Liver (tissue), 8 donors: ENCODE measurements at regions not wholly inside any gene's neighbourhood (a gene's known extent, or its start where the extent isn't known, plus 50 kb on each side); places are given as distances from the start of the nearest gene placed in this dataset.

Experiments used
- DNase-seq: peaks from one replicate; pipeline ENCODE4 v3.0.0-alpha.2; 2017; ENCODE audit warnings: low spot score
- H3K27ac ChIP-seq, 2 donors: one replicate each; pipeline ENCODE4 v1.7.0; 2013; ENCODE audit warnings: inconsistent platforms in 2 of 2, low read length in 2 of 2, control low read depth in 1 of 2, low read depth in 1 of 2, mild to moderate bottlenecking in 1 of 2
- H3K27me3 ChIP-seq, 4 donors: one replicate each; pipeline versions ENCODE4 v1.6.1 to v1.7.0; 2013; ENCODE audit warnings: low read length in 3 of 4, inconsistent platforms in 1 of 4, mild to moderate bottlenecking in 1 of 4, moderate library complexity in 1 of 4; ENCODE audit not compliant: control insufficient read depth in 4 of 4, insufficient read depth in 4 of 4
- H3K36me3 ChIP-seq, 4 donors: one replicate each; pipeline versions ENCODE4 v1.6.1 to v1.7.0; 2013; ENCODE audit warnings: low read length in 3 of 4, mild to moderate bottlenecking in 3 of 4, low read depth in 1 of 4, moderate library complexity in 1 of 4; ENCODE audit not compliant: control insufficient read depth in 4 of 4, insufficient read depth in 3 of 4
- H3K4me1 ChIP-seq, 4 donors: one replicate each; pipeline versions ENCODE4 v1.6.1 to v1.7.0; 2013; ENCODE audit warnings: low read length in 3 of 4, mild to moderate bottlenecking in 3 of 4, moderate library complexity in 1 of 4; ENCODE audit not compliant: control insufficient read depth in 4 of 4, insufficient read depth in 4 of 4
- H3K4me3 ChIP-seq, 3 donors: one replicate each; pipeline versions ENCODE4 v1.6.1 to v1.7.0; 2013; ENCODE audit warnings: low read length in 3 of 3, control low read depth in 1 of 3, low read depth in 1 of 3, mild to moderate bottlenecking in 1 of 3
- H3K9ac ChIP-seq, 2 donors: one replicate each; pipeline ENCODE4 v1.7.0; 2013; ENCODE audit warnings: low read length in 2 of 2, mild to moderate bottlenecking in 2 of 2, moderate library complexity in 2 of 2, control low read depth in 1 of 2, low read depth in 1 of 2
- H3K9me3 ChIP-seq, 4 donors: one replicate each; pipeline versions ENCODE4 v1.6.1 to v1.7.0; 2013; ENCODE audit warnings: low read length in 3 of 4; ENCODE audit not compliant: control insufficient read depth in 4 of 4
- ATF3 ChIP-seq: IDR thresholded peaks from 2 replicates; pipeline ENCODE4 v1.6.1; 2016; ENCODE audit warnings: antibody characterized with exemption
- CTCF ChIP-seq: fragments of 150-350 bp; IDR thresholded peaks from 2 replicates; pipeline ENCODE4 v1.5.1; 2017; ENCODE audit warnings: improper control_type of control experiment, low read depth, low read length; ENCODE audit not compliant: missing input control
- EGR1 ChIP-seq, 2 donors: IDR thresholded peaks; 2 replicates each; pipeline ENCODE4 v1.6.1; 2016 to 2018; ENCODE audit warnings: antibody characterized with exemption in 2 of 2, low read depth in 2 of 2
- FOXA1 ChIP-seq: IDR thresholded peaks from 2 replicates; pipeline ENCODE4 v1.6.1; 2016; ENCODE audit warnings: antibody characterized with exemption
- FOXA2 ChIP-seq: IDR thresholded peaks from 2 replicates; pipeline ENCODE4 v1.6.1; 2016; ENCODE audit warnings: antibody characterized with exemption
- GABPA ChIP-seq, 2 donors: IDR thresholded peaks in 1 of 2; conservative IDR thresholded peaks in 1 of 2; 2 replicates each; pipeline ENCODE4 v1.6.1; 2016; ENCODE audit warnings: antibody characterized with exemption in 2 of 2, mild to moderate bottlenecking in 1 of 2, moderate library complexity in 1 of 2
- HNF4A ChIP-seq, 2 donors: conservative IDR thresholded peaks; 2 replicates each; pipeline ENCODE4 v1.6.1; 2016; ENCODE audit warnings: antibody characterized with exemption in 2 of 2, mild to moderate bottlenecking in 2 of 2
- HNF4G ChIP-seq: IDR thresholded peaks from 2 replicates; pipeline ENCODE4 v1.6.1; 2016; ENCODE audit warnings: antibody characterized with exemption
- JUND ChIP-seq, 2 donors: IDR thresholded peaks; 2 replicates each; pipeline ENCODE4 v1.6.1; 2016; ENCODE audit warnings: antibody characterized with exemption in 2 of 2
- NR2F2 ChIP-seq: IDR thresholded peaks from 2 replicates; pipeline ENCODE4 v1.6.1; 2016; ENCODE audit warnings: antibody characterized with exemption
- RAD21 ChIP-seq, 2 donors: IDR thresholded peaks; 2 replicates each; pipeline ENCODE4 v1.6.1; 2016; ENCODE audit warnings: antibody characterized with exemption in 2 of 2, mild to moderate bottlenecking in 2 of 2
- REST ChIP-seq: IDR thresholded peaks from 2 replicates; pipeline ENCODE4 v1.6.1; 2016; ENCODE audit warnings: antibody characterized with exemption, mild to moderate bottlenecking
- RXRA ChIP-seq, 2 donors: IDR thresholded peaks; 2 replicates each; pipeline ENCODE4 v1.6.1; 2017 to 2018; ENCODE audit warnings: antibody characterized with exemption in 2 of 2, mild to moderate bottlenecking in 1 of 2
- SP1 ChIP-seq: IDR thresholded peaks from 2 replicates; pipeline ENCODE4 v1.6.1; 2018; ENCODE audit warnings: antibody characterized with exemption, mild to moderate bottlenecking
- TAF1 ChIP-seq: conservative IDR thresholded peaks from 2 replicates; pipeline ENCODE4 v1.6.1; 2016; ENCODE audit warnings: antibody characterized with exemption, mild to moderate bottlenecking
- YY1 ChIP-seq: IDR thresholded peaks from 2 replicates; pipeline ENCODE4 v1.6.1; 2016; ENCODE audit warnings: antibody characterized with exemption, mild to moderate bottlenecking
- WGBS: extraction: QIAGEN DNeasy Blood & Tissue Kit; methylation state at CpG from one replicate; pipeline ENCODE4 v1.1.7; 2013; 5-methylcytosine and 5-hydroxymethylcytosine counted together
- TF ChIP-seq, protein P1 (sequence below): IDR thresholded peaks from 2 replicates; pipeline ENCODE4 v1.6.1; 2016; ENCODE audit warnings: antibody characterized with exemption
- TF ChIP-seq, protein P2 (sequence below): IDR thresholded peaks from 2 replicates; pipeline ENCODE4 v1.6.1; 2016; ENCODE audit warnings: antibody characterized with exemption
- donor health status: healthy.
- donor health status: healthy.
- donor health status: healthy.
- donor health status: healthy.
- donor health status: healthy.

DNA sequence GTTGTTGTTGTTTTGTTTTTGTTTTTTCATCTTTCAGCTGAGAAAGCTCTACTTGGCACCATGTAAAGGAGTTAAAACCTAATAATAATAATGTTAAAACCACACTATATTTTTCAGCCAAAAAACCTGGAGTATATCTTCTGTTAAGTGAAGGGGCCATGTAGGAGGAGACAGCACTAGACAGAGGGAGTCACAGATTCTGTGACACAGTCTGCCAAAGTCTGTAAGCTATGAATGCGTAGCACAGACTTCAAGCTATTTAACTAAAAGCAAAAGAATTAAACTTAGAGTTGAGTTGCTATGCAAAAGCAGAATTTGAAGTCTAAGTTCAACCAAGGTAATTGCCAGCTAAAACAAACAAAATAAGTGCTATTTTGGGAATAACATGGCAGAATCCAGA lies 296.0 kb upstream of the COL8A1 start:
- H3K36me3 ChIP-seq = no peaks in the 10 kb centered on the region
- H3K4me1 ChIP-seq = no peaks in the 10 kb centered on the region
- WGBS = 82% methylated on average over 1 of the region's 1 CpG
- no peak for TF ChIP-seq CTCF
- TF ChIP-seq, protein P1, sequence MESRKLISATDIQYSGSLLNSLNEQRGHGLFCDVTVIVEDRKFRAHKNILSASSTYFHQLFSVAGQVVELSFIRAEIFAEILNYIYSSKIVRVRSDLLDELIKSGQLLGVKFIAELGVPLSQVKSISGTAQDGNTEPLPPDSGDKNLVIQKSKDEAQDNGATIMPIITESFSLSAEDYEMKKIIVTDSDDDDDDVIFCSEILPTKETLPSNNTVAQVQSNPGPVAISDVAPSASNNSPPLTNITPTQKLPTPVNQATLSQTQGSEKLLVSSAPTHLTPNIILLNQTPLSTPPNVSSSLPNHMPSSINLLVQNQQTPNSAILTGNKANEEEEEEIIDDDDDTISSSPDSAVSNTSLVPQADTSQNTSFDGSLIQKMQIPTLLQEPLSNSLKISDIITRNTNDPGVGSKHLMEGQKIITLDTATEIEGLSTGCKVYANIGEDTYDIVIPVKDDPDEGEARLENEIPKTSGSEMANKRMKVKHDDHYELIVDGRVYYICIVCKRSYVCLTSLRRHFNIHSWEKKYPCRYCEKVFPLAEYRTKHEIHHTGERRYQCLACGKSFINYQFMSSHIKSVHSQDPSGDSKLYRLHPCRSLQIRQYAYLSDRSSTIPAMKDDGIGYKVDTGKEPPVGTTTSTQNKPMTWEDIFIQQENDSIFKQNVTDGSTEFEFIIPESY = no peak
- TF ChIP-seq RXRA (IDR thresholded peaks at IDR 0.05) = no peak
- TF ChIP-seq, protein P2, sequence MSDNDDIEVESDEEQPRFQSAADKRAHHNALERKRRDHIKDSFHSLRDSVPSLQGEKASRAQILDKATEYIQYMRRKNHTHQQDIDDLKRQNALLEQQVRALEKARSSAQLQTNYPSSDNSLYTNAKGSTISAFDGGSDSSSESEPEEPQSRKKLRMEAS = no peak
- no peak for TF ChIP-seq RAD21 (IDR thresholded peaks at IDR 0.05)
- TF ChIP-seq REST = no peak
- TF ChIP-seq TAF1 = no peak
- TF ChIP-seq FOXA2 = no peak
- TF ChIP-seq SP1 = no peak
- no peak for TF ChIP-seq EGR1 (IDR thresholded peaks at IDR 0.05; ENCODE audit: low read depth in 2 of 2)
- TF ChIP-seq GABPA (IDR thresholded peaks at IDR 0.05 in 1 of 2, conservative IDR thresholded peaks at IDR 0.05 in 1 of 2) = no peak
- TF ChIP-seq HNF4A (conservative IDR thresholded peaks at IDR 0.05) = no peak
- no peak for TF ChIP-seq YY1
- no peak for TF ChIP-seq ATF3
- TF ChIP-seq JUND (IDR thresholded peaks at IDR 0.05) = no peak
- H3K9me3 ChIP-seq = no peaks in the 10 kb centered on the region
- peaks cover 0 to 2% (median 0%) of the 10 kb centered on the region in 4 donors for H3K27me3 ChIP-seq
- no peak for DNase-seq
- no peak overlapping the region for H3K27ac ChIP-seq
- H3K4me3 ChIP-seq = no peak overlapping the region
- H3K9ac ChIP-seq = no peak overlapping the region

GRCh38 chr3:99339222-99339621 lies 299.2 kb upstream of the COL8A1 start:
- TF ChIP-seq GABPA (IDR thresholded peaks at IDR 0.05 in 1 of 2, conservative IDR thresholded peaks at IDR 0.05 in 1 of 2) (no peak), RXRA (IDR thresholded peaks at IDR 0.05) (no peak), RAD21 (IDR thresholded peaks at IDR 0.05) (no peak), EGR1 (IDR thresholded peaks at IDR 0.05; ENCODE audit: low read depth in 2 of 2) (no peak), NR2F2 (no peak), FOXA2 (no peak), HNF4G (no peak), TAF1 (no peak), YY1 (no peak), FOXA1 (no peak), ATF3 (no peak), REST (no peak)
- WGBS = 75% methylated on average over 4 of the region's 4 CpGs
- H3K4me1 ChIP-seq = no peaks in the 10 kb centered on the region
- H3K36me3 ChIP-seq = no peaks in the 10 kb centered on the region
- no peak overlapping the region for H3K9ac ChIP-seq
- H3K9me3 ChIP-seq = no peaks in the 10 kb centered on the region
- peaks cover 0 to 2% (median 0%) of the 10 kb centered on the region in 4 donors for H3K27me3 ChIP-seq
- no peak for DNase-seq
- no peak overlapping the region for H3K27ac ChIP-seq
- no peak overlapping the region for H3K4me3 ChIP-seq
